T-helper 2 cell treated with Interferon-gamma antibody and Interleukin-4, amounts not matched to agents 5 μg/mL and 100 μg/mL, for 36 hours (primary cell): ENCODE measurements at regions not wholly inside any gene's neighbourhood (a gene's known extent, or its start where the extent isn't known, plus 50 kb on each side); places are given as distances from the start of the nearest gene placed in this dataset.
"Not testable (repeated sequence)": the region's sequence is repeated elsewhere in the genome, so short reads cannot be mapped to it uniquely, and the experiment has no call there.

Source experiments
- DNase-seq: peaks from one replicate; pipeline ENCODE4 v3.0.0; 2021; ENCODE audit warnings: low spot score
- H3K27ac Mint-ChIP-seq: one replicate; pipeline ENCODE4 v1.8.0; 2021; ENCODE audit warnings: mild to moderate bottlenecking, mixed read lengths
- H3K27me3 Mint-ChIP-seq: one replicate; pipeline ENCODE4 v1.8.0; 2021; ENCODE audit warnings: low read depth, mixed read lengths
- H3K36me3 Mint-ChIP-seq: one replicate; pipeline ENCODE4 v1.8.0; 2021; ENCODE audit warnings: low read depth, mixed read lengths
- H3K4me1 Mint-ChIP-seq: one replicate; pipeline ENCODE4 v1.8.0; 2021; ENCODE audit warnings: low read depth, mixed read lengths
- H3K4me3 Mint-ChIP-seq: one replicate; pipeline ENCODE4 v1.8.0; 2022; ENCODE audit warnings: mild to moderate bottlenecking, moderate library complexity, mixed read lengths
- H3K9me3 Mint-ChIP-seq: one replicate; pipeline ENCODE4 v1.8.0; 2021; ENCODE audit warnings: mixed read lengths

DNA sequence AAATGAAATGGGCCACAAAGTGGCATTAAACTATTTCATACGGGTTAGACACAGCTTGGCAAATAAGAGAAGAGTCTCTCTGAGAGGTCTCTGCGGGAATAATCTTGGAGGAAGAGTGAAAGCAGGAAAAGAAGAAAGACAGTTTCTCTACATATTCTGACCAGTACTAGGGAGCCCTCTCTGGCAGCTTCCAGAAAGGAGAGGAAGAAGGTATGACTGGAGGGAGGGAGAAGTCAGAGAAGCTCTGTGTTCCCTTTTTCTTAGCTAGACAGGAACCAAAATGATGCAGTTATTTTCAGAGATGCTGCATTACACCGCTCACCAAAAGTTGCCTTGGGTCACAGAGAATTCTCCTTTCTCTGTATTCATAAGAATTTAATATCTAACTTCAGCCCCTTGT is 382.1 kb downstream of the KCNA4 start:
- Mint-ChIP-seq H3K4me3 (no peak overlapping the region), H3K36me3 (no peaks in the 10 kb centered on the region), H3K27me3 (no peaks in the 10 kb centered on the region), H3K9me3 (peaks cover 33% of the 10 kb centered on the region), H3K4me1 (no peaks in the 10 kb centered on the region), H3K27ac (no peak overlapping the region)
- no peak for DNase-seq

DNA sequence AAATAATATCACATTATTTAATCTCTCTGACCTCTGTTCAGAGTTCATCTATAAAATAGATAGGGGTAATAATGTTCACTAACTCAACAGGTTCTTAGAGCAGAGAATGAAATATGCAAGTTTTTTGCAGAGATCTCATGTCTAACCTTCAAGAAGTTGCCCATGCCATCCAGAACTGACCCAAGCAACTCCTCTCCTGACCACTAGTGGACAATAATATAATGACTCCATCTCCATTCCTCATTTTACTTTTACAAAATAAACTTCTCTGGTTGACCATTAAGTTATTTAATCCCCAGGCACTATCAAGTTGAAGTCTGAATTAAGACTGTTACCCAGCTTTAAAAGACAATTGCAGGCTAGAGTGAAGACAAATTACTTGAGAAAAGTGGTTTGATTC is 382.6 kb downstream of the KCNA4 start:
- Mint-ChIP-seq H3K4me3 (no peak overlapping the region), H3K27me3 (no peaks in the 10 kb centered on the region), H3K27ac (no peak overlapping the region), H3K4me1 (no peaks in the 10 kb centered on the region), H3K36me3 (no peaks in the 10 kb centered on the region), H3K9me3 (peaks cover 35% of the 10 kb centered on the region)
- no peak for DNase-seq

DNA sequence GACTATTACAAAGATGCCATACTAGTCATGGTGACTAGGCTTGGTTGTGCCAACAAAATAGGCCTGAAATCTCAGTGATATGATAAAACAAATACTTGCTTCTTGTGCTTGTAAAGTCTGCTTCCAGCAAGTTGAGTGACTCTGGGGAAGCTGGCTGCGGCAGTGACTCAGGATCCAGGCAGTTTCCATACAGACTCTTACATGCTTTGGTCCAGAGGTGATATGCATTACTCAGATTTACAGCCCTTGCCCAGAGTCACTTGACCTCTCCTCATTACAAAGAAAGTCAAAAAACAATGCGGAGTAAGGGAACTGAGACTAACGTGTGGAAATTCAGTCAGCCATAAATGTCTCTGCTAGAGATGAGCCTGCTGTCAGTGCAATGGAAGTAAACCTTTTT is 387.5 kb downstream of the KCNA4 start:
- no peaks in the 10 kb centered on the region for H3K36me3 Mint-ChIP-seq
- no peak overlapping the region for H3K4me3 Mint-ChIP-seq
- no peak overlapping the region for H3K27ac Mint-ChIP-seq
- DNase-seq, result no peak
- peaks cover 37% of the 10 kb centered on the region for H3K9me3 Mint-ChIP-seq
- H3K27me3 Mint-ChIP-seq, result no peaks in the 10 kb centered on the region
- no peaks in the 10 kb centered on the region for H3K4me1 Mint-ChIP-seq

DNA sequence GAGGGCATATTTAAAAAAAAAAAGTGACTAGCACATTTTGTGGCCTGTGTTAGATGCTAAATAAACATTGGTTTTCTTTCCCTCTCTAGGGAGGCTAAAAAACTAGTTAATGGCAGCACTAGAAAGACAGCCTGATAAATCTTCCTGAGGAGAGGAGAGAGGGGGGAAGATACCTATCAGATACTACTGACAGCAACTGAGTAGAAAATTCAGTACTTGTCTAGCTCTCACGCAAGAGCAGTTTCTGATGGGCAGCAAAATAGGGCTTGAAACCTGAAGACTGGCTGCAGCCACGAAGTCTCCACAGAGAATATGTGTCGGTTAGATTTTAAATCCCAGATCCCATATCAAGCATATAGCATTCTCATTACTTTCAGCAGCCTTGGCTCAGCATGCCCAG is 388.2 kb downstream of the KCNA4 start:
- DNase-seq, result no peak
- no peaks in the 10 kb centered on the region for H3K36me3 Mint-ChIP-seq
- no peak overlapping the region for H3K27ac Mint-ChIP-seq
- no peaks in the 10 kb centered on the region for H3K4me1 Mint-ChIP-seq
- H3K9me3 Mint-ChIP-seq, result peaks cover 40% of the 10 kb centered on the region
- no peaks in the 10 kb centered on the region for H3K27me3 Mint-ChIP-seq
- no peak overlapping the region for H3K4me3 Mint-ChIP-seq

DNA sequence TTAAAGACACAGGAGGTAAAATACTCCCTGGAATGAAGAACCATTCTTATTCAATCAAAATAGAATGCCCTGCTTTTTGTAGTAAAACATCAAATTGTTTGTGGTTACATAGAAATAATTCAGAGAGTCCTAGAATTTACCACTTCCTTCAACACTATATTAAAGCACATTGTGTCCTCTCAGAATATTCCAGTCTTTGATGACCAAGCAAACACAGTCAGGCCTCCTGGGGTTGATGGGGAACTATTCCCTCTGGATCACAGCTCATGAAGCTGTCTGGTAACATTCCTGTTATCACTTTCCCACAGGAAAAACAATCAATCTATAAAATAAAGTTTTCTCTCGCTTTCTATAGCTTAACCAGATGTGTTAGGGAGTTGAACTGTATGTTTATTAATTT is 389.3 kb downstream of the KCNA4 start:
- no peak overlapping the region for H3K4me3 Mint-ChIP-seq
- H3K4me1 Mint-ChIP-seq, result no peaks in the 10 kb centered on the region
- H3K36me3 Mint-ChIP-seq, result no peaks in the 10 kb centered on the region
- no peaks in the 10 kb centered on the region for H3K27me3 Mint-ChIP-seq
- H3K27ac Mint-ChIP-seq, result no peak overlapping the region
- peaks cover 38% of the 10 kb centered on the region for H3K9me3 Mint-ChIP-seq
- no peak for DNase-seq

DNA sequence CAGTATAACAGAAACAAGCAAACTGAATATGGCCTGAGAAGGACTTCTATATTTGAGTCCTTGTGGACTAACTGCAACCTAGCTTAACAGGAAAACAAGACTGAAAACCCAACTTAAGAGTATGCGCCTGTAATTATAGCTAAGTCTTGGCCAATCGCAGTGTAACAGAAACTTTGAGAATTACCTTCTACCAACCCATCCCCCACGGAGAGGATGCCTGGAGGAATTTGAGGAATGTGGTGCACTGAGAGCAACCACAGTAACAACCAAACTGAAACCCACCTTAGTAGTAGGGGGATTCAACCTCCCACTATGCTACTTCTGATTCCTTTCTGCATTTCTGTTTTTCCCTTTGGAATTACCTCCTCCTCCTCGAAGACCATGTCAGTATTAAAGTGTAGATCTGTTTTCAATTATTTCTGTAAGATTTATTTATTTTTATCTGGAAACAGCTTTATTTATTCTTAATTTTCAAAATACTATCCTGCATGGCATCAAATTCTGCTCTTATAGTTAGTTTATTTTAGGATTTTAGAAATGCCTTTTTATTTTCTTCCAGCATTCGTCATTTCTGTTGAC is 393.6 kb downstream of the KCNA4 start:
- Mint-ChIP-seq H3K27me3 (no peaks in the 10 kb centered on the region), H3K4me3 (no peak overlapping the region), H3K36me3 (no peaks in the 10 kb centered on the region), H3K27ac (no peak overlapping the region), H3K4me1 (no peaks in the 10 kb centered on the region), H3K9me3 (peaks cover 16% of the 10 kb centered on the region)
- no peak for DNase-seq

- H3K36me3 Mint-ChIP-seq, result no peaks in the 10 kb centered on the region
- H3K27me3 Mint-ChIP-seq, result no peaks in the 10 kb centered on the region
- no peak overlapping the region for H3K4me3 Mint-ChIP-seq
- H3K4me1 Mint-ChIP-seq, result no peaks in the 10 kb centered on the region
- H3K27ac Mint-ChIP-seq, result no peak overlapping the region
- no peak for DNase-seq
- H3K9me3 Mint-ChIP-seq, result peaks cover 26% of the 10 kb centered on the region
Measured at GRCh38 chr11:29616611-29617010, 400.2 kb downstream of the KCNA4 start.

- H3K4me3 Mint-ChIP-seq, result no peak overlapping the region
- H3K27me3 Mint-ChIP-seq, result no peaks in the 10 kb centered on the region
- no peaks in the 10 kb centered on the region for H3K4me1 Mint-ChIP-seq
- DNase-seq, result no peak
- H3K36me3 Mint-ChIP-seq, result no peaks in the 10 kb centered on the region
- H3K9me3 Mint-ChIP-seq, result peaks cover 36% of the 10 kb centered on the region
- H3K27ac Mint-ChIP-seq, result no peak overlapping the region
Measured at GRCh38 chr11:29612423-29612822, 404.4 kb downstream of the KCNA4 start.

DNA sequence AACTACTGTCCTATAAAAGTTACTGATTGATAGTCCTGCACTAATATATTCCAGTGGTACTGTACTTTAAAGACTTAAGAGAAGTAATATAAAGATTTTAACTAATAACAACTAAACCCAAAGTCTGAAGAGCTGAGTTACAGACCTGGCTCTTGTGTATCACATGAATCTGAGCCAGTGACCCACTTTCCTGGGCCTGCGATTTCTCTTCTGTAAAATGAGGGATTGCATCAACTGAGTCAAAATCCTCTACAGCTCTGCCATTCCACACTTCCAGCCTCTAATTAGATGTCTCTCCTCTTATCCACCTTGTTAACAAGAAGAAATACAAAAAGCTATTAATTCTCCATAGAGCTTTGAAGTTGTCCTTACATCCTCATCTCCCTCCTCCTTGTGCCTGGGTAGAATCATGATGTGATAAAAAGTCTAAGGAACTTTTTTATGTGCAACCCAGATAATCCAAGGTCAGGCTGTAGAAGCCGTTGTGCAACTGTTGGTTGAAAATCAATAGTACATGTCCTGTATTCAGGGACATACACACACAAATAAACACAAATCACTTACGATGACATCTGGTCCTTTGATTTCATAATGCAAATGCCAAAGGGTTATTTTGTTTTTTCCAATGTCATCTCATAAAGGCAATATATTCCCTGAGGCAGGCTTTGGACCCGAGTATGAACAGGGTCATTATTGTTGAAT is 410.3 kb downstream of the KCNA4 start:
- H3K4me3 Mint-ChIP-seq, result no peak overlapping the region
- H3K27ac Mint-ChIP-seq, result no peak overlapping the region
- no peaks in the 10 kb centered on the region for H3K4me1 Mint-ChIP-seq
- H3K27me3 Mint-ChIP-seq, result no peaks in the 10 kb centered on the region
- H3K9me3 Mint-ChIP-seq, result peaks cover 29% of the 10 kb centered on the region
- no peak for DNase-seq
- H3K36me3 Mint-ChIP-seq, result no peaks in the 10 kb centered on the region

- H3K4me3 Mint-ChIP-seq, DNase-seq, H3K36me3 Mint-ChIP-seq, H3K27ac Mint-ChIP-seq, H3K4me1 Mint-ChIP-seq, H3K27me3 Mint-ChIP-seq: not testable (repeated sequence)
- peaks cover 26% of the 10 kb centered on the region for H3K9me3 Mint-ChIP-seq
Measured at GRCh38 chr11:29600151-29600575, 416.7 kb downstream of the KCNA4 start.

- DNase-seq, result no peak
- Mint-ChIP-seq H3K9me3 (peaks cover 31% of the 10 kb centered on the region), H3K36me3 (no peaks in the 10 kb centered on the region), H3K27ac (no peak overlapping the region), H3K4me1 (no peaks in the 10 kb centered on the region), H3K27me3 (no peaks in the 10 kb centered on the region), H3K4me3 (no peak overlapping the region)
Measured at GRCh38 chr11:29584342-29584741, 432.5 kb downstream of the KCNA4 start.

DNA sequence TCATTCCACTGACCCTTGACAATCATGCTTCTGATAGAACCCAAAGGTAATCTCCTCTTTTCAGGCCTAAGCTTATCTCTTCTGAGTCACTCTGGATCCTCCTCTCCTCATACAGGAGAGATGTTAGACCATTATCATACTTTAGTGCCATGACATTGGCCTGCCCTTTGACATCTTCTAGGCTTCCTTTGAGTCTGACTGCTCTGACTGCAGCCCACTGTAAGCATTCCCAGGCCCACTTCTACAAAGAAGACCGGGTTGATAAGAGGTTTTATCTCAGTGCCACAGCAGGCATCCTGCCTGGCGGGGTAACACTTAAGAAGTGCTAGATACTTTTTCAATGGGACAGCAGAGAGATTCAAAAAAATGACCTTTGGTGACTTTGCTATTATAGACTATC is 438.0 kb downstream of the KCNA4 start:
- Mint-ChIP-seq H3K4me3 (no peak overlapping the region), H3K36me3 (no peaks in the 10 kb centered on the region), H3K4me1 (no peaks in the 10 kb centered on the region), H3K9me3 (peaks cover 35% of the 10 kb centered on the region), H3K27me3 (no peaks in the 10 kb centered on the region), H3K27ac (no peak overlapping the region)
- DNase-seq, result no peak

DNA sequence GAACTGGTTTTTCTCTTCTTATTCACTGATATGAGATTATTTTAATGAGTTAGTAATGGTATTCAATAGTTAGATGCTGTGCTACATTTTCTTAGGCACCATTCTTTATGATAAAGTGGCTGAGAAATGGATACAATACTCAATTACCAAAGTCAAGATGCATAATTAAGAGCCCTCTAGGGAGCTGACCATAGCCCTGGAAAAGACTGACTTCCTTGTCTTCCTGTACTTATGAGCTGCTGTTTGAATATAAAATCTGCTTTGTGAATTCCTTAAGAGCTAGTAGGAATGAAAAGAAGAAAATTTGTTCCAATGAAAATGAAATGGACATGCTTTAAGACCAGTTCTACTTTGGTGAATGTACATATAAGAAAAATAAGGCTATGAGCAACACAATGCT is 452.3 kb downstream of the KCNA4 start:
- Mint-ChIP-seq H3K36me3 (no peaks in the 10 kb centered on the region), H3K27ac (no peak overlapping the region), H3K4me3 (no peak overlapping the region), H3K4me1 (no peaks in the 10 kb centered on the region), H3K9me3 (peaks cover 18% of the 10 kb centered on the region), H3K27me3 (no peaks in the 10 kb centered on the region)
- DNase-seq, result no peak

DNA sequence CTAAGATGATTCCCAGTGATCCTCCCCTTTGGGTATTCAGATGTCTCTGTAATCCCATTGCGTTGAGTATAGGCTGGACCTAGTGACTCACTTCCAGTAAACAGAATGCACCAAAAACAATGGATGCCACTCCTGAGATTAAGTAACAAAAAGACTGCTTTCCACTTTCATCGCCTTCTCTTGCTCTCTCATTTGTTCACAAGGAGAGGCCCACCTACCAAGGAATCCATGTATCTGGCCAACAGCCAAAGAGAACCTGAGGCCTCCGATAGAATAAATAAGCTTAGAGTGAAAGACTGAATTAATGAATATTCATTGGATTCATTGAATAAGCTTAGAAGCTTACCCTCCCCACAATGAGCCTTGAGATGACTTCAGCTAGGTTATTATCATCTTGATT is 454.6 kb downstream of the KCNA4 start:
- H3K27me3 Mint-ChIP-seq, result no peaks in the 10 kb centered on the region
- H3K4me1 Mint-ChIP-seq, result no peaks in the 10 kb centered on the region
- no peak overlapping the region for H3K27ac Mint-ChIP-seq
- no peaks in the 10 kb centered on the region for H3K36me3 Mint-ChIP-seq
- H3K9me3 Mint-ChIP-seq, result peaks cover 19% of the 10 kb centered on the region
- DNase-seq, result no peak
- H3K4me3 Mint-ChIP-seq, result no peak overlapping the region

GRCh38 chr11:29553990-29554389 is 462.8 kb downstream of the KCNA4 start:
- Mint-ChIP-seq H3K36me3 (no peaks in the 10 kb centered on the region), H3K27ac (no peak overlapping the region), H3K9me3 (peaks cover 35% of the 10 kb centered on the region), H3K4me1 (no peaks in the 10 kb centered on the region), H3K4me3 (no peak overlapping the region), H3K27me3 (no peaks in the 10 kb centered on the region)
- no peak for DNase-seq
